ENCODE measurements at regions not wholly inside any gene's neighbourhood (a gene's known extent, or its start where the extent isn't known, plus 50 kb on each side); places are given as distances from the start of the nearest gene placed in this dataset.

GRCh38 chr9:20238921-20239320 lies 383.4 kb downstream of the MLLT3 start (continued):
- TF ChIP-seq ZNF407 (IDR thresholded peaks at IDR 0.05; ENCODE audit: low read depth) (no peak), SPI1 (IDR thresholded peaks at IDR 0.05; ENCODE audit: borderline replicate concordance, low read depth, low read length) (no peak), ZNF766 (CRISPR knock-in tag; conservative IDR thresholded peaks at IDR 0.05) (no peak), ZZZ3 (IDR thresholded peaks at IDR 0.05) (no peak), RCOR1 (IDR thresholded peaks at IDR 0.05; ENCODE audit: borderline replicate concordance in 1 of 2, low read depth in 2 of 2, low read length in 2 of 2) (no peak)
